Stimulated activated naive CD4-positive, alpha-beta T cell treated with Interleukin-2 at 50 U/mL for 16 hours (primary cell): ENCODE measurements at regions not wholly inside any gene's neighbourhood (a gene's known extent, or its start where the extent isn't known, plus 50 kb on each side); places are given as distances from the start of the nearest gene placed in this dataset.

ENCODE experiments used
- DNase-seq: peaks from one replicate; lab custom pipeline; 2025; lab: John Stamatoyannopoulos, UW

- DNase-seq: no peak
Observed at GRCh38 chr1:9419369-9420041, 119.8 kb upstream of the SLC25A33 start.

DNA sequence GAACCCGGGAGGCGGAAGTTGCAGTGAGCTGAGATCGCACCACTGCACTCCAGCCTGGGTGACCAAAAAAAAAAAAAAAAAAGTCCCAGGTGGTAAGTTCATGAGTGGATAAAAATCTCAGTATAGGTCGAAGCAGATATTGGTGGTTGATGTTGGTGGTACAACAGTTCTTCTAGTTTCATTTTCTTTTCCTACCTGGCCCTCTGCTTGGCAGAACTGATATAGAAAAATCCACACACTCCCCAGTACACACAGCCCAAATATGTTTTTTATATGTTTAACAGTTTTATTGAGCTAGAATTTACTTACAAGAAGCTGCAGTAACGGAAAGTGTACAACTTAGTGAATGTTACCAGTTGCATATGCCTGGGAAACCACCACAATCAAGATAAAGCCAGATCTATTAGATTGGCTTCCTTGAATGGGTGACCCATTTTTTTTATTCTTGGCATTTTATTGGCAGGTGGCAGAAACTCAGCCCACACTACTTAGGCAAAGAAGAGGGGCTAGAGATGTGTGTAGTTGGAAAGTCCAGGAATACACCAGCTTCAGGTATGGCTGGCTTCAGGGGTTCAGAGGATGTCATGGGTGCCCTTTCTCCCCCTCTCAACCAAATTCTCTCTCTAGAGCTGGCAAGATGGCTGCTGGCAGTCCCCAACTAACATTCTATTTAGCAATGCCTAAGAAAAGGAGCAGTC, 118.3 kb upstream of the SLC25A33 start:
- no peak for DNase-seq

GRCh38 chr1:9421533-9421873, 117.8 kb upstream of the SLC25A33 start:
- DNase-seq: no peak

DNA sequence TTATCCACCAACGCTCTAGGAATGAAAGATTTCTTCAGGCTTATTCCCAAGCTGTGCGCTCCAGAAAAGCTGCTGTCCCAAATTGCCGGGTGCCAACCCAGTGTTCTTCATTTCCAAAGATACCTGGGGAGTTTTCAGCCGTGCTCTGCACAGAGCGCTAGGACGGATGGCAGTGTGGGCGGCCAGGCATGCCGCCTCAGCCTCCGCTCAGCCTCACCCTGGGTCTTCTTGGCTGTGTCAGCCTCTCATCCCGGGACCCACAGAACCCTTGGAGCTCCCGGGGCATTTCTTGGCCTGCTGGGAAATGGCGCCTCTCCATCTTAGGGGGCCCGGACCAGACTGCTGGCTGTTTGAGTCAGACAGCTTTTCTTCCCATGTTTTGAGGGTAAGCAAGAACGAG, 116.9 kb upstream of the SLC25A33 start:
- DNase-seq: no peak

GRCh38 chr1:9422911-9423505, 116.3 kb upstream of the SLC25A33 start:
- no peak for DNase-seq

DNA sequence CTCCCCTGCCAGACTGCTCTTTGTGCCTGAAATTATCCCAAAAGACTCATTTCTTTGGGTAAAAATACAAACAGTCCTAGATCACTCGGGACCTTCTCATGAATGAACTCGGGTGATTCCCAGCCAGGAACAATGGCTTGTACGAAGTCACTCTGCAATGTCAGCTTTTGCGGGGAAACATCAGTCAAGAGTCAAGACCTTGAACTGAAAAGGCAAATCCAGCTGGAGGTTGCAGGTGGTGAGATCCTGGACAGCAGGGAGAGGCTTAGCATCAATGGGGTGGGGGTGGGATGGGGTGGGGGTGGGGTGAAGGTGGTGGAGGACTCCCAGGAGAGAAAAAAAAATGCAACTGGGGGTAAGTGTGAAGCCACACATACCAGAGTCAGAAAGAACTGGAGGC, 115.0 kb upstream of the SLC25A33 start:
- no peak for DNase-seq

DNA sequence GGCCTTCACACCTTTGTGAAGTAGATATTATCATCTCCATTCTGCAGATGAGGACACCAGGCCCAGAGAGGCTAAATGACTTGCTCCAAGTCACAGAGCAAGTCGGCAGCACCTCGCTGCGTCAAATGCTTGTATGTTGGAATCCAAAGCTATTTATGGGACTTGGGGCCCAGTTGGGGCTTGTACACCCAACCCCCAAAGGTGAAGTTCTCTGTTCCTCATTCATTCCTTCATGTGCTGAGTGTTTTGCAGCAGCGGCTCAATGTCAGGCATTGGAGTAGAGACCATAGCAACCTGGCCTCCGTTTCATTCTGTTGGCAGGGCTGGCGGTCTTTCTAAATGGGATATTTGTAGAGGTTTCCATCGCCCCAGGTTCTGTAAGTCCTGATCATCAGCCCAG, 113.4 kb upstream of the SLC25A33 start:
- DNase-seq: no peak

GRCh38 chr1:9426291-9426711, 113.0 kb upstream of the SLC25A33 start:
- DNase-seq: peak; percentile 59

DNA sequence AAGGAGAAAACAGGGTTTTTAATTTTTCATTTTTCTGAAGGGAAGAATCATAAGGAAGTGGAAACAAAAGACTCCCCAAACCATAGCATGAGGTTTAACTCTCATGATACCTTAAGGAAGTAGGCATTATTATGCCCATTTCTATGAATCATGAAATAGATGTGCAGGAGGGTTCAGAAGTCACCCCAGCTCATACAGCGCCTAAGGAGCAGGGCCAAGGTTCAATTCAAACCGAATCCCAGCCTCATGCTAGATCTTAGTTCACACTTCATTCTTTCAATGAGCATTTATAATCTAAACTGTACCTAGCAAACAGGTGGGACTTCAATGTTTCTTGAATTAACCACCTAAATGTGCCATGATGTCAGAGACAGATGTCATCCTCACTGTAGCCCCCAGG, 111.9 kb upstream of the SLC25A33 start:
- DNase-seq: no peak

- peak; percentile 99 for DNase-seq
Observed at GRCh38 chr1:9428601-9429341, 110.5 kb upstream of the SLC25A33 start.

DNA sequence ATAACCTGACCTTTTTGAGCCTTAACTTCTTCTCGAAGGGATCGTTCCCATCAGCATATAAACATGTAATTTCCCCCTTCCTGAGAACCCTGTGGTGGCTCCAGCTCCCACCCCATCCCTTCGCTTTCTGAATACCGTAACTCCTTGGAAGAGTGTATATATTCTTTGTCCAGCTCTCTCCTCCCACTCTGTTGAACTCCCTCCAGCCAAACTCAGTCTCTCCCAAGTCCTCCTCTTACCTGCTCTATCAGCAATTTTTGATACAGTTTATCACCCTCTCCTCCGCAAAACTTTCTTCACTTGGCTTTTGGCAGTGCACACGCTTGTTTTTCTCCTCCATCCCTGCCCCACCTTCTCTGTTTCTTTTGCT, 109.9 kb upstream of the SLC25A33 start:
- no peak for DNase-seq

DNA sequence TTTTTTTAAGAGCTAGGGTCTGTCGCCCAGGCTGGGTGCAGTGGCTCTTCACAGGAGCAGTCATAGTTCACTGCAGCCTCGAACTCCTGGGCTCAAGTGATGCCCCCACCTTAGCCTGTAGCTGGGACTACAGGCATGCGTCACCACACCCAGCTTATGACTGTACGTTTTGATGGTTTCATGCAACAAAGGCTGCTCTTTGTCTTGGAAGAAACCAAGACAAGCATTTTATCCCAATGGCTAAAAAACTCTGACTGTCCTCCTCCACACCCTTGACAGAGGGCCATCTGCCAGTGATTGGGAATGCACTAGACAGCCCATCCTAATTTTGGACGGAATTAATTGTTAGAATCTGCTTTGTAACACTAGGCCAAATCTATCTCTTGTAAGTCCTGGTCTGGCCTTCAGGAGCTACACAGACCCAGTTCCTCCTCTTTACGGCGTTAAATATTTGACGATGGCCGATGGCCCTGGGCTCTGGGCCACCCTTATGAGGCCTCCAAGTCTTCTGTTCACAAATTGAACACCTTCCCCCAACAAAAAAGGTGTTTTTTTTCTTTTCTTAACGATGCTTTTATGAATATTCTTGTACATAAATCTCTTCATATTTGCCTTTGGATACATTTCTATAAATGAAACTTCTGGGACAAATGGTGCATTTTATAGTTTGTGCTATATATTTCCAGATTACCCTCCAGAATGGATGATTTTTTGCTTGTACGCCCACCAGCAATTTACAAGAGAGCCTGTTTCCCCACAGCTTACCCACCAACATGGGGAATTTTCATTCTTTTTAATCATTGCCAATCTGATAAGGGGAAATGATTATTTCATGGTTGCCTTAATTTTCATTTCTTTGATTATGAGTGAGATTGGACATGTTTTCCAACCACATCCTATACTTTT, 104.8 kb upstream of the SLC25A33 start:
- no peak for DNase-seq

DNA sequence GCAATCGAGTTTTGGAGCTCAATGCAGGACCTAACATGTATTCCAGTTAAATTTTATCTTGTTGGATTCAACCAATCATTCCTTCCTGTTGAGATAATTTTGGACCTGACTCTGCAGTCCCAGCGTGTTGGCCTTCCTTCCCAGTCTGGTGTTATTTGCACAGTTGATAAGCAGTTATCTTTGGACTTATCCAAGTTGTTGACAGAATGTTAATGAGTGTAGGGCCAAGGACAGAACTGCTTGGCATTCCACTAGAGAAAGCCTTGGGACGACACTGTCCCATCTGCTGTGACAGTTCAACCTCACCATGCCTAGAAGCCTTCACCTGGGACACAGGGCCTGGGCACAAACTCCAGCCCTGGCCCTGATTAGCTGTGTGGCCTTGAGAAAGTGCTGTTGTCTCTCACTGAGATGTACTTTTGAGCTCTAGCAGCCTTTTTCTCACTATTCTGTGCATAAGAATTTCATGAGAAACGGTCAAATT, 104.1 kb upstream of the SLC25A33 start:
- no peak for DNase-seq

- no peak for DNase-seq
Observed at GRCh38 chr1:9435854-9436640, 103.2 kb upstream of the SLC25A33 start.

DNA sequence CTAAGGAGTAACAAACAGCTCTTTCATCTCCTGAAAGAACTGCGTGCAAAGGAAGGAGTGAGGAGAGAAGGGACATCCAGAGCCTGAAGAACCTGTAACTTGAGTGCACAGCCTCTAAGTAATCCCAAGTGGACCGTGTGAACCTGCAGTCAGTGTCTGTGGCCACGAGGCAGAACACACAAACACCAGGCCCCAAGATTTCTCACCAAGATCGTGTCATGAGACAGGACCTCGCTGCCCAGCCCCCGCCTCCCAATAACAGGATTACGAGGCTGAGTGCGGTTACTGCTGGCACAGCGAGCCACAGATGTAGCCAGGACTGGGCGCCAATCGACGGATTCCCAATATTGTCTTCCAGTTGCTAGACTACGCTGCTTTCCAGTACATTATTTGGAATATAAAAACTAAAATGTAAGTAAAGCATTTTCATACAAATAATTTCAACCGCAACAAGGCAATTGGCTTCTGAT, 101.3 kb upstream of the SLC25A33 start:
- DNase-seq: no peak

DNA sequence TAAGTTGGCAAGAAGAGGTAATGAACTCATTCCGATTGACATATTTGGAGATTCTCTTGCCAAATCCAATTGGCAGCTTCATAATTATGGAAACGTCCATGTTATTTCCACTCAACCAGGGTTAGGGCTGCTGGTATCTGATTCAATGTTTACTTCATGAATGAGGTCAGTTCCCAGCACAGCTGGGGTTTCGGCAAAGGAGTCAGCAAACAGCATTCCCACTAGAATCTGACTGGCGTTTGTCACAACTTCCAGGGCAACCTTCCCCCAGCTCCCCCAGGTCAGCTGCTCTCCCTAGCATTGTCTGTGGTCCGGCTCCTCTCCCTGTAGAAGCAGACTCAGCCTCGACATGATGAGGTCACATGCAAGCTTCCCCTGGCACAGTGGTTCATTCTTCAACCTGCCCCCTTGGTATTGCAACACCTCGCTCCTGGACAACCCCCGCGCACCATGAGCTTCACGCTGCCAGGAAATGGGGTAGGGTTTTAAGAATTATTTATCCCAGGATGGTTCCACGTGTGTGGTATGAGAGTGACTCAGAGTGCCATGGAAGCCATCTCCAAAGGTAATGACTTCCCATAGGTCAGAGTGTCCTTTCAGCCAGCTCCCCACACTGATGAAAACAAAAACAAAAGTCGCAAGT, 100.7 kb upstream of the SLC25A33 start:
- DNase-seq: no peak

GRCh38 chr1:9439074-9439761, 100.0 kb upstream of the SLC25A33 start:
- no peak for DNase-seq

GRCh38 chr1:9440261-9440660, 99.0 kb upstream of the SLC25A33 start:
- DNase-seq: no peak

DNA sequence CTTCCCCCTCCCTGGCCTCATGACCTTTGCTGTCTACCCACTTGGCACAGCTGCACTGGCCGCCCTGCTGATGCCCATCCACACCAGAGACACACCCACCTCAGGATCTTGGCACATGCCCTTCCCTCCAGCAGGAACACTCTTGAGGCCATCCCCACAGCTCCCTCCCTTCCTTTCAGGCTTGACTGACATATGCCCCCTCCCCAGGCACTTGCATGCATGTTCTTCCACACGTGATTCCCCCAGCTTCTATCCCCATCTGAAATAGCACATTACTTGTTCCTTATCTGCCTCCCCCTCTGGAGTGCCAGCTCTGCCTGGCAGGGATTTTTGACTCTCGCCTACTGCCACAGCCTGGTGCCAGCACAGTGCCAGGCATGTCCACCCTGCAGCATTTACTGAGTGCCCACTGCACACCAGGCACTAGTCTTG, 98.5 kb upstream of the SLC25A33 start:
- DNase-seq: no peak
